Subcutaneous abdominal adipose tissue (tissue), 5 donors: ENCODE measurements at regions not wholly inside any gene's neighbourhood (a gene's known extent, or its start where the extent isn't known, plus 50 kb on each side); places are given as distances from the start of the nearest gene placed in this dataset.
"Not testable (repeated sequence)": the region's sequence is repeated elsewhere in the genome, so short reads cannot be mapped to it uniquely, and the experiment has no call there.

Source experiments
- H3K27ac ChIP-seq: one replicate; pipeline ENCODE4 v1.7.0; 2013; ENCODE audit warnings: low read depth, mild to moderate bottlenecking, inconsistent platforms, low read length, moderate library complexity
- H3K27me3 ChIP-seq, 5 donors: one replicate each; pipeline ENCODE4 v1.7.0; 2013; ENCODE audit warnings: low read length in 5 of 5, inconsistent platforms in 1 of 5; ENCODE audit not compliant: control insufficient read depth in 5 of 5, insufficient read depth in 4 of 5
- H3K36me3 ChIP-seq, 5 donors: one replicate each; pipeline ENCODE4 v1.7.0; 2013; ENCODE audit warnings: low read length in 5 of 5; ENCODE audit not compliant: control insufficient read depth in 5 of 5, insufficient read depth in 5 of 5
- H3K4me1 ChIP-seq, 5 donors: one replicate each; pipeline ENCODE4 v1.7.0; 2013; ENCODE audit warnings: low read length in 5 of 5, mild to moderate bottlenecking in 3 of 5, moderate library complexity in 1 of 5; ENCODE audit not compliant: control insufficient read depth in 5 of 5, insufficient read depth in 5 of 5
- H3K4me3 ChIP-seq, 5 donors: one replicate each; pipeline ENCODE4 v1.7.0; 2013; ENCODE audit warnings: low read length in 5 of 5, low read depth in 1 of 5
- H3K9ac ChIP-seq, 5 donors: one replicate each; pipeline ENCODE4 v1.7.0; 2013; ENCODE audit warnings: low read length in 5 of 5, mild to moderate bottlenecking in 4 of 5, moderate library complexity in 3 of 5
- H3K9me3 ChIP-seq, 5 donors: one replicate each; pipeline ENCODE4 v1.7.0; 2013; ENCODE audit warnings: low read length in 5 of 5; ENCODE audit not compliant: control insufficient read depth in 5 of 5
- donor health status: healthy.
- donor health status: healthy.
- donor health status: healthy.
- donor health status: healthy.
- donor health status: healthy.

DNA sequence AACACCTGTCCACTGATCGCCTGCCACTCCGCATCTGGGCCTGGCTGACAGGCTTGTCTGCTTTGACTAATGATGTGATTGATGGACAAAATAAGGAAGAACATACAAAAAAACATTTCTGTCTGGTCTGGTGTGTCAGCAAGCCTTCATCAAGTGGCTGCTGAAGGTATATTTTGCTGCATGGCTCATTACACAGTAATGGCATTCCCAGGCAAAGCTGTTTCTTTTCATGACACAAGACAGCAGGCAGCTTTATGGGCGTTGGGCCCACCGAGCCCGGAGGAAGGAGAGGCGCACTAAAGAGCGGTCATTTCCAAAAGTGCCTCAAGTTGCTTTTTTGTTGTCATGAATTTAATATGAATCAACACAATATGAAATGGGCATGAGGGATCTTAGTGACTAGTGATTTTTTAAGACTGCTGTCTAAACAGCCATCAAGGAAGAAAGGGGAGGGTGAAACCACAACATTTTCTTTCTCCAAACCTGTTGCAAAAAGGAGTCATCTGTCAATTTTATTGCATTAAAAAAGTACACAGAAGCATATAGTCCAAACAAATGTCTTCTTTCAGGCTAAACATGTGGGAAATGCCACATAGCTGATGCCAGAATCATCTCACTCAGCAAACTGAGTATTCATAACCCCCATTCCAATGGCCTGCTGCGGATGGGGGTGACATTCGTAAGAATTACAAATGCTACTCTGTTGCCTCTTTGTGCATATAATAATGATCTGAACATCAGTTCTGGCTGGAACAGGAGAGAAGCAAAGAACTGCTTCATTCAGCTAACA, 476.6 kb downstream of the ZNF536 start:
- Histone ChIP-seq H3K27me3 (no peaks in the 10 kb centered on the region), H3K9ac (no peak overlapping the region), H3K36me3 (no peaks in the 10 kb centered on the region), H3K27ac (no peak overlapping the region), H3K4me3 (no peak overlapping the region), H3K4me1 (peaks cover 0 to 6% (median 0%) of the 10 kb centered on the region in 5 donors), H3K9me3 (no peaks in the 10 kb centered on the region)

DNA sequence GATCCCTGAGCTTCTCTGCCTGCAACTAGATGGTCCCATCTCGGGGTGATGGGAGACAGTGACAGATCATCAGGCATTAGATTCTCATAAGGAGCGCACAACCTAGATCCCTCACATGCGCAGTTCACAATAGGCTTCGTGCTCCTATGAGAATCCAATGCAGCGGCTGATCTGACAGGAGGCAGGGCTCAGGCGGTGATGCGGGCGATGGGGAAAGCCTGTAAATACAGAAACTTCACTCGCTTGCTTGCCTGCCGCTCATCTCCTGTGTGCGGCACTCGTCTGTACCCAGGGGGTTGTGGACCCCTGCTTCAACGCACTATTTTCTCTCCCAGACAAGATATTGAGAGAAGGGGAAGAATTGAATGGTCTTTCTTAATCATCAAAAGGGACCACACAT, 473.9 kb downstream of the ZNF536 start:
- Histone ChIP-seq H3K27me3 (no peaks in the 10 kb centered on the region), H3K27ac (no peak overlapping the region), H3K4me3 (no peak overlapping the region), H3K9ac (no peak overlapping the region), H3K36me3 (no peaks in the 10 kb centered on the region), H3K4me1 (no peaks in the 10 kb centered on the region), H3K9me3 (no peaks in the 10 kb centered on the region)

DNA sequence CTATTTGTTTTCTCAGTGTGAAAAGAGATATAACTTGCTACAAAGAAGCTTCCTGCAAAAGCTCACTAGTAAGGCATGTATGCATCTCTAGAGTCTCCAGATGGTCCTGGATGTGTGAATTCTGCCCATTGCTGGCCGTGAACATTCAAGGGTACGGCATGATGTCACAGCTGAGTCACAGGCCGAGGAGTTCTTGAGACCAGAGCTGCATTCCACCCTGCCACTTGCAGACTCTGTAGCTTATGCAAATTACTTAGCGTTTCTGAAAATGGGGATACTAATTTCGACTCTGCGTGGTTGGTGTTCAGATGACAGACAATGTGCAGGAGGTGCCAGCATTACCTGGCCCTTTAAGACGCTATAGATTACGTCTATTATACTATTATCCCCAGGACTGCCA, 470.7 kb downstream of the ZNF536 start:
- H3K36me3 ChIP-seq: no peaks in the 10 kb centered on the region
- H3K4me1 ChIP-seq: no peaks in the 10 kb centered on the region
- H3K27ac ChIP-seq: no peak overlapping the region
- H3K9me3 ChIP-seq: no peaks in the 10 kb centered on the region
- H3K27me3 ChIP-seq: no peaks in the 10 kb centered on the region
- H3K9ac ChIP-seq: no peak overlapping the region
- H3K4me3 ChIP-seq: no peak overlapping the region

DNA sequence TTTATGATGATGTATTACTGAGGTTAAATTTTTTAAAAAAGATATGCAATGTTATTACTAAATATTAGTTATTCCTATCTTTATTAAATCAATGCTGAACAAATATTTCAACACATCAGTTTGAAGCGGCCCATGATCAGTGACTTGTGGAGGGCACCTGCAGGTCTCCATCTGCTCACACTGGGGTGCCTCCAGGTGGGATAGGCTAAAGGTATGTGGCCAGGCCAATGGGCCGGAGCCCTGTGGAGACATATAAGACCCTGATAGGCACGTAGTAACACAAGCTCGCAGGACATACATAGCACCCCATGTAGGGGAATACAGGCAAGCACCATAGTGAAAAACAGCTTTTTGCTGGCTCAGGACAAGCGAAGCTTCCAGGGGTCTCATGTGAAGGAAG, 469.8 kb downstream of the ZNF536 start:
- H3K36me3 ChIP-seq: no peaks in the 10 kb centered on the region
- no peak overlapping the region for H3K9ac ChIP-seq
- H3K27me3 ChIP-seq: no peaks in the 10 kb centered on the region
- no peak overlapping the region for H3K27ac ChIP-seq
- H3K9me3 ChIP-seq: no peaks in the 10 kb centered on the region
- H3K4me1 ChIP-seq: no peaks in the 10 kb centered on the region
- no peak overlapping the region for H3K4me3 ChIP-seq

DNA sequence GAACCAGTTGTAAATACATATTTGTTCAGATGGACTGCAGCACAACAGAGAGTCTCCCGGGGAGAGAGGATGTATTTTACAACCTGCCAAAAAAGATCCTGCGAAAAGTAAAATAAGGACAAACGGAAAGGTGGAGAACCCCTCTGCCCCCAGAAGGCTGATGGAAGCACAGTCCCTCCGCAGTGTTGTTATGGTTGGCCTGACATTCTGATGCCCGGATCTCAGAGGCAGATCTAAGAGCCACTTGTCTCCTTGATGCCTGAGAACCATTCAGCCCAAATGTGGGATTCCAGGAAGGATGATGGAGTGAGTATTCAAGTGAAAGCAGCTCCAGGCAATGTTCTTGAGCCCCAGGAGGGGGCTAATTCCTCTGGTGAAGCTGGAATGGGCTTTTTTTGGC, 458.7 kb downstream of the ZNF536 start:
- Histone ChIP-seq H3K27me3 (no peaks in the 10 kb centered on the region), H3K9me3 (peaks cover 0 to 16% (median 10%) of the 10 kb centered on the region in 5 donors), H3K9ac (no peak overlapping the region), H3K36me3 (no peaks in the 10 kb centered on the region), H3K27ac (no peak overlapping the region), H3K4me3 (no peak overlapping the region), H3K4me1 (no peaks in the 10 kb centered on the region)

DNA sequence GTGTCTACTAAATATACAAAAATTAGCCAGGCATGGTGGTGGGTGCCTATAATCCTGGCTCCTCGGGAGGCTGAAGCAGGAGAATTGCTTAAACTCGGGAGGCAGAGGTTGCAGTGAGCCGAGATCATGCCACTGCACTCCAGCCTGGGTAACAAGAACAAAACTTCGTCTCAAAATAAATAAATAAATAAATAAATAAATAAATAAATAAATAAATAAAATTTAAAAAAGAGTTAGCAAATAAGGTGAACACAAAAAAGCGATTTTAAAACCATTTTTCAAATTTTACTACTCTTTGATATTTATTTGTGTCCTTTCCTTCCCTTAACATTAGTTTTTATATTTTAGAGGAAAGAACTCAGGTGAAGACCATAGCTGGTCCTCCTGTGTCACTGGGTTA, 453.3 kb downstream of the ZNF536 start:
- H3K4me3 ChIP-seq, H3K27me3 ChIP-seq, H3K9ac ChIP-seq, H3K36me3 ChIP-seq, H3K27ac ChIP-seq, H3K4me1 ChIP-seq: not testable (repeated sequence)
- peaks cover 0 to 19% (median 10%) of the 10 kb centered on the region in 5 donors for H3K9me3 ChIP-seq

DNA sequence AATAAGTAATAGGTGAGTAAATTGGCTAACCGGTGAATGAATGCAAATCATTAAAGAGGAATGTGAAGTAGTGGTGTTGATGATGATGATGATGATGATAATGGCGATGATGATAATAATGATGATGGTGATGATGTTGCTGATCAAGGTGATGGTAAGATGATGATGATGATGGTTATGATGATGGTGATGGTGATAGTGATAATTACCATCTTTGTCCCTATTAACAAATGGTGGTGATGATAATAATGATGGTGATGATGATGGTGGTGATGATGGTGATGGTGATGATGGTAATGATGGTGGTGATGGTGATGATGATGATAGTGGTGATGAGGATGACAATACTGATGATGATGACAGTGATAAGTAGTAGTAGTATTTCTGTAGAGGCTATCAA, 452.6 kb downstream of the ZNF536 start:
- Histone ChIP-seq H3K4me3 (no peak overlapping the region), H3K9me3 (peaks cover 0 to 19% (median 10%) of the 10 kb centered on the region in 5 donors), H3K36me3 (no peaks in the 10 kb centered on the region), H3K27me3 (no peaks in the 10 kb centered on the region), H3K9ac (no peak overlapping the region), H3K27ac (no peak overlapping the region), H3K4me1 (peaks cover 0 to 3% (median 0%) of the 10 kb centered on the region in 5 donors)

DNA sequence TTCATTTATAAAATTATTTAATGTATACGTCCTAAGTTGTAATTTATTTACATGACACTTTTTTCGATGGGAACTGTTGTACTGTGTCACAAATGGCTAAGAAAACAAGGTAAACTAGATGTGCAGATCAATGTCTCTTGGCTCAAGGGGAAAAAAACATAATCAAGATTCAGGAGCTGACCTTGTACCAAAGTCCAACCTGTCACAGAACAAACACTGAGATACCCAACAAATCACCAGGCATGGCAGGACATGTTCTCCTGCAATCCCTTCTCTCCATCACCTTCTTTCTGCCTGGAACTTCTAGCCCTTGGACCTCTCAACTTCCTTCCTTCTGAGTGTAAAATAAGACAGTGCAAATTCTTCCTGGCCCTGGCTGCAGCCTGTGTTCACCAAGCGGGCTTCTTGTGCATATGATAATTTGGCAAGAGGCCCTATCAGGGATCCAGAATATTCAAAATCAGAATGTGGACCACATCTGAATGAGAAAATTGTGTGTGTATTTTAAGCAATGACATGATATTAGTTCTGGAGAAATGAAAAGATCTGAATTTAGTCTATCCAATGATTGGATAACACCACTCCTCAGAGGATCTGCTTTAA, 445.9 kb downstream of the ZNF536 start:
- peaks cover 0 to 6% (median 0%) of the 10 kb centered on the region in 5 donors for H3K27me3 ChIP-seq

DNA sequence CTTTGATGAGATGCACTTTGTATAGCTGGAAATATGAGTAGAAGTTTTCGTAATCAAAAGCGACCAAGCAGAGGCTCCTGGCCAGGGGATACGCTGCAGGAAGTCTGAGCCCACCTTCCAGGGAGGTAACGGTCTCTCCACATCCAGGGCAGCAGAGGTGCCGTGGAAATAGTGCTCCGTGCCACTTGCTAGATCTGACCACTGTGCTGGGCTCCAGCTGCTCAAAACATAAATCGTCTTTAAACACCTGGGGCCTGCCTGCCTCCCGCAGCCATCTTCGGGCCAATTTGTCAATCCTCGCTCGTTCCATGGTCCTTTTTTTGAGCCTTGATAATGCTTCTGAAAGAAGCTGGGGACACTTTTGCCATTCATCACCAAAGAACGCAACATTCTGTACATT, 445.0 kb downstream of the ZNF536 start:
- Histone ChIP-seq H3K4me3 (no peak overlapping the region), H3K9ac (no peak overlapping the region), H3K27ac (no peak overlapping the region), H3K36me3 (no peaks in the 10 kb centered on the region), H3K27me3 (peaks cover 0 to 6% (median 0%) of the 10 kb centered on the region in 5 donors), H3K9me3 (peaks cover 0 to 12% (median 0%) of the 10 kb centered on the region in 5 donors), H3K4me1 (no peaks in the 10 kb centered on the region)

More for the DNA sequence above, 445.9 kb downstream of the ZNF536 start:
- Histone ChIP-seq H3K4me3 (no peak overlapping the region), H3K27ac (no peak overlapping the region), H3K36me3 (no peaks in the 10 kb centered on the region), H3K4me1 (no peaks in the 10 kb centered on the region), H3K9ac (no peak overlapping the region), H3K9me3 (peaks cover 0 to 12% (median 0%) of the 10 kb centered on the region in 5 donors)

DNA sequence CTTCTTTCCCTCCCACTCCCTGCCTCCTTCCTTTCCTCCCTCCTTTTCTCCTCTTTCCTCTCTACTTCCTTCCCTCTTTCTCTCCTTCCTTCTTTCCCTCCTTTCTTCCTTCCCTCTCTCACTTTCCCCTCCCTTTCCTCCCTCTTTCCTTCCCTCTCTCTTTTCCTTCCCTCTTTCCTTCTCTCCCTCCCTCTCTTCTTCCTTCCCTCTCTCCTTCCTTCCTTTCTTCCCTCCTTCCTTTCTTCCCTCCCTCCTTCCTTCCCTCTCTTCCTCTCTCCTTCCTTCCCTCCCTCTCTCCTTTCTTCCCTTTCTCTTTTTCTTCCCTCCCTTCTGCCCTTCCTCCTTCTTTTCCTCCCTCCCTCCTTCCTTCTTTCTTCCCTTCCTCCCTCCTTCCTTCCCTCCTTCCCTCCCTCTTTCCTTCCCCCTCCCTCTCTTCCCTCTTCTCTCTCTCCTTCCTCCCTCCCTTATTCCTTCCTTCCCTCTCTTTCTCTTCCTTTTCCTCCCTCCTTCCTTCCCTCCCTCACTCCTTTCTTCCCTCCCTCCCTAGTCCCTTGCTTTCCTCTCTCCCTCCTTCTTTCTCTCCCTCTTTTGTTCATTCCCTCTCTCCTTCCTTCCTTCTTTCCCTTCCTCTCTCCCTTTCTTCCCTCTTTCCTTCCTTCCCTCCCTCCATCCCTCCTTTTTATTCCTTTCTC, 443.9 kb downstream of the ZNF536 start:
- Histone ChIP-seq H3K27ac (no peak overlapping the region), H3K27me3 (peaks cover 0 to 12% (median 0%) of the 10 kb centered on the region in 5 donors), H3K36me3 (no peaks in the 10 kb centered on the region), H3K4me3 (no peak overlapping the region), H3K9ac (no peak overlapping the region), H3K4me1 (no peaks in the 10 kb centered on the region), H3K9me3 (peaks cover 0 to 12% (median 0%) of the 10 kb centered on the region in 5 donors)
